ENCODE measurements at regions not wholly inside any gene's neighbourhood (a gene's known extent, or its start where the extent isn't known, plus 50 kb on each side); places are given as distances from the start of the nearest gene placed in this dataset.

- TF ChIP-seq ZNF350 (tag by site-specific recombination; IDR thresholded peaks at IDR 0.05) (no peak), ZNF624 (tag by site-specific recombination; IDR thresholded peaks at IDR 0.05) (no peak)
- ChIA-PET CTCF (no interaction called here), POLR2A (no interaction called here)
- no peak overlapping the region for H3K27ac ChIP-seq (ENCODE audit: extremely low read depth, low read depth, low read length)
- no peaks in the 10 kb centered on the region for H3K36me3 ChIP-seq (ENCODE audit: control insufficient read depth in 2 of 2, insufficient read depth in 1 of 2, low read length in 2 of 2)
- H3K4me3 ChIP-seq (ENCODE audit: low read depth, low read length): no peak overlapping the region
- H3K4me1 ChIP-seq (ENCODE audit: control insufficient read depth, insufficient read depth, low read length): no peaks in the 10 kb centered on the region
- H3K9me3 ChIP-seq (ENCODE audit: control insufficient read depth, insufficient read depth, low read depth, low read length): no peaks in the 10 kb centered on the region
These were observed 83.7 kb downstream of the DSEL start for GRCh38 chr18:67432806-67433205.

GRCh38 chr18:67428805-67429204 lies 87.7 kb downstream of the DSEL start:
- ChIA-PET POLR2A (no interaction called here), CTCF (interaction anchor here (0.7 kb wide), 1 partner anchor 169 kb away, joined by 3 read pairs; no protein-coding TSS in a partner anchor)
- Histone ChIP-seq H3K4me3 (ENCODE audit: low read depth, low read length) (no peak overlapping the region), H3K9me3 (ENCODE audit: control insufficient read depth, insufficient read depth, low read depth, low read length) (no peaks in the 10 kb centered on the region), H3K36me3 (ENCODE audit: control insufficient read depth in 2 of 2, insufficient read depth in 1 of 2, low read length in 2 of 2) (no peaks in the 10 kb centered on the region), H3K27ac (ENCODE audit: extremely low read depth, low read depth, low read length) (no peak overlapping the region), H3K4me1 (ENCODE audit: control insufficient read depth, insufficient read depth, low read length) (no peaks in the 10 kb centered on the region)
- no peak for TF ChIP-seq ZNF184 (tag by site-specific recombination; IDR thresholded peaks at IDR 0.05)
- no peak for TF ChIP-seq ZNF18 (tag by site-specific recombination; IDR thresholded peaks at IDR 0.05)
- TF ChIP-seq ZNF626 (tag by site-specific recombination; IDR thresholded peaks at IDR 0.05): no peak
- no peak for TF ChIP-seq ZNF677 (tag by site-specific recombination; IDR thresholded peaks at IDR 0.05)
- TF ChIP-seq ZNF558 (tag by site-specific recombination; IDR thresholded peaks at IDR 0.05): no peak
- no peak for TF ChIP-seq TRIM28 (IDR thresholded peaks at IDR 0.05; ENCODE audit: borderline replicate concordance, low read length)
- no peak for TF ChIP-seq SCRT1 (tag by site-specific recombination; IDR thresholded peaks at IDR 0.05; ENCODE audit: borderline replicate concordance)
- no peak for TF ChIP-seq BCL6B (tag by site-specific recombination; IDR thresholded peaks at IDR 0.05)

- no peaks in the 10 kb centered on the region for H3K9me3 ChIP-seq (ENCODE audit: control insufficient read depth, insufficient read depth, low read depth, low read length)
- no peaks in the 10 kb centered on the region for H3K4me1 ChIP-seq (ENCODE audit: control insufficient read depth, insufficient read depth, low read length)
- H3K4me3 ChIP-seq (ENCODE audit: low read depth, low read length): no peak overlapping the region
- POLR2A ChIA-PET: no interaction called here
- no peak for TF ChIP-seq ZNF146 (tag by site-specific recombination; IDR thresholded peaks at IDR 0.05)
- no peak for TF ChIP-seq BCL11A (tag by site-specific recombination; IDR thresholded peaks at IDR 0.05; ENCODE audit: low read depth)
- no peaks in the 10 kb centered on the region for H3K36me3 ChIP-seq (ENCODE audit: control insufficient read depth in 2 of 2, insufficient read depth in 1 of 2, low read length in 2 of 2)
- CTCF ChIA-PET: interaction anchor here (0.7 kb wide), 1 partner anchor 168 kb away, joined by 3 read pairs; no protein-coding TSS in a partner anchor
- no peak overlapping the region for H3K27ac ChIP-seq (ENCODE audit: extremely low read depth, low read depth, low read length)
These were observed 88.4 kb downstream of the DSEL start for GRCh38 chr18:67428158-67428557.

GRCh38 chr18:67426486-67426885 lies 90.0 kb downstream of the DSEL start:
- H3K4me1 ChIP-seq (ENCODE audit: control insufficient read depth, insufficient read depth, low read length): no peaks in the 10 kb centered on the region
- CTCF ChIA-PET: no interaction called here
- H3K27ac ChIP-seq (ENCODE audit: extremely low read depth, low read depth, low read length): no peak overlapping the region
- no peaks in the 10 kb centered on the region for H3K9me3 ChIP-seq (ENCODE audit: control insufficient read depth, insufficient read depth, low read depth, low read length)
- POLR2A ChIA-PET: no interaction called here
- no peaks in the 10 kb centered on the region for H3K36me3 ChIP-seq (ENCODE audit: control insufficient read depth in 2 of 2, insufficient read depth in 1 of 2, low read length in 2 of 2)
- H3K4me3 ChIP-seq (ENCODE audit: low read depth, low read length): no peak overlapping the region
- TF ChIP-seq TCF7L2 (IDR thresholded peaks at IDR 0.05; ENCODE audit: borderline replicate concordance, low read depth, low read length): no peak
- TF ChIP-seq ZNF211 (tag by site-specific recombination; IDR thresholded peaks at IDR 0.05; ENCODE audit: low read depth): no peak
- TF ChIP-seq GLIS1 (tag by site-specific recombination; IDR thresholded peaks at IDR 0.05): no peak
- TF ChIP-seq ZNF654 (tag by site-specific recombination; IDR thresholded peaks at IDR 0.05; ENCODE audit: low read depth): no peak
- no peak for TF ChIP-seq ZNF548 (tag by site-specific recombination; IDR thresholded peaks at IDR 0.05)
- TF ChIP-seq PATZ1 (tag by site-specific recombination; IDR thresholded peaks at IDR 0.05): no peak
- TF ChIP-seq ZNF792 (tag by site-specific recombination; IDR thresholded peaks at IDR 0.05): no peak
- no peak for TF ChIP-seq SCRT1 (tag by site-specific recombination; IDR thresholded peaks at IDR 0.05; ENCODE audit: borderline replicate concordance)
- no peak for TF ChIP-seq ZNF785 (tag by site-specific recombination; IDR thresholded peaks at IDR 0.05)
- TF ChIP-seq HOXA7 (CRISPR knock-in tag; IDR thresholded peaks at IDR 0.05; ENCODE audit: borderline replicate concordance): no peak
- no peak for TF ChIP-seq INSM2 (tag by site-specific recombination; IDR thresholded peaks at IDR 0.05)
- no peak for TF ChIP-seq ZNF404 (tag by site-specific recombination; IDR thresholded peaks at IDR 0.05)
- no peak for TF ChIP-seq ZNF19 (tag by site-specific recombination; IDR thresholded peaks at IDR 0.05; ENCODE audit: low read depth)
